ENCODE measurements at regions not wholly inside any gene's neighbourhood (a gene's known extent, or its start where the extent isn't known, plus 50 kb on each side); places are given as distances from the start of the nearest gene placed in this dataset.
"Not testable (repeated sequence)": the region's sequence is repeated elsewhere in the genome, so short reads cannot be mapped to it uniquely, and the experiment has no call there.

GRCh38 chr3:130569461-130570365 is 52.7 kb downstream of the COL6A6 start:
- no peak overlapping the region for H3K27ac ChIP-seq (replicated peaks in 1 of 4)
- no peak for DNase-seq (ENCODE audit: extremely low spot score)
- TF ChIP-seq EP300 (IDR thresholded peaks at IDR 0.05) (no peak), POLR2A (IDR thresholded peaks at IDR 0.05; ENCODE audit: low read depth) (no peak), CTCF (IDR thresholded peaks at IDR 0.05) (no peak)
- no peaks in the 10 kb centered on the region for H3K27me3 ChIP-seq
- H3K36me3 ChIP-seq = no peaks in the 10 kb centered on the region
- no peaks in the 10 kb centered on the region for H3K4me1 ChIP-seq
- 67% methylated on average over 6 of the region's 6 CpGs for WGBS
- intact Hi-C loops (cut with DNase I) = no loop called here
- no peak overlapping the region for H3K4me3 ChIP-seq
- no peaks in the 10 kb centered on the region for H3K9me3 ChIP-seq

GRCh38 chr3:130572769-130573168 is 55.8 kb downstream of the COL6A6 start:
- intact Hi-C loops (cut with DNase I) = no loop called here
- no peak for TF ChIP-seq POLR2AphosphoS5 (IDR thresholded peaks at IDR 0.05)
- no peak for TF ChIP-seq CTCF (IDR thresholded peaks at IDR 0.05)
- TF ChIP-seq POLR2A (IDR thresholded peaks at IDR 0.05; ENCODE audit: low read depth) = no peak
- TF ChIP-seq EP300 (IDR thresholded peaks at IDR 0.05) = no peak
- Histone ChIP-seq H3K4me1 (peaks cover 0 to 9% (median 0%) of the 10 kb centered on the region in 4 donors), H3K9me3 (no peaks in the 10 kb centered on the region), H3K27ac (replicated peaks in 1 of 4) (no peak overlapping the region), H3K27me3 (no peaks in the 10 kb centered on the region), H3K4me3 (no peak overlapping the region), H3K36me3 (no peaks in the 10 kb centered on the region)
- no peak for DNase-seq (ENCODE audit: extremely low spot score)
- WGBS = 62% methylated on average over 2 of the region's 2 CpGs

GRCh38 chr3:130576375-130577266 is 59.6 kb downstream of the COL6A6 start:
- Histone ChIP-seq H3K4me1 (peaks cover 0 to 24% (median 4%) of the 10 kb centered on the region in 4 donors), H3K4me3 (no peak overlapping the region), H3K27me3 (no peaks in the 10 kb centered on the region), H3K27ac (replicated peaks in 1 of 4) (no peak overlapping the region), H3K36me3 (no peaks in the 10 kb centered on the region), H3K9me3 (no peaks in the 10 kb centered on the region)
- WGBS = 77% methylated on average over 3 of the region's 3 CpGs
- TF ChIP-seq CTCF (IDR thresholded peaks at IDR 0.05) (no peak), POLR2AphosphoS5 (IDR thresholded peaks at IDR 0.05) (no peak), POLR2A (IDR thresholded peaks at IDR 0.05; ENCODE audit: low read depth) (no peak), EP300 (IDR thresholded peaks at IDR 0.05) (no peak)
- intact Hi-C loops (cut with DNase I) = no loop called here
- DNase-seq (ENCODE audit: extremely low spot score) = no peak

GRCh38 chr3:130582457-130583153 is 65.6 kb downstream of the COL6A6 start:
- H3K27me3 ChIP-seq = no peaks in the 10 kb centered on the region
- no peak for TF ChIP-seq CTCF (IDR thresholded peaks at IDR 0.05)
- TF ChIP-seq POLR2A (IDR thresholded peaks at IDR 0.05; ENCODE audit: low read depth) = no peak
- TF ChIP-seq POLR2AphosphoS5 (IDR thresholded peaks at IDR 0.05) = no peak
- TF ChIP-seq EP300 (IDR thresholded peaks at IDR 0.05) = no peak
- no peaks in the 10 kb centered on the region for H3K9me3 ChIP-seq
- H3K4me1 ChIP-seq = peaks cover 0 to 15% (median 4%) of the 10 kb centered on the region in 4 donors
- intact Hi-C loops (cut with DNase I) = no loop called here
- H3K4me3 ChIP-seq = no peak overlapping the region
- DNase-seq (ENCODE audit: extremely low spot score) = no peak
- no peak overlapping the region for H3K27ac ChIP-seq (replicated peaks in 1 of 4)
- H3K36me3 ChIP-seq = no peaks in the 10 kb centered on the region

GRCh38 chr3:130594749-130595148 is 77.8 kb downstream of the COL6A6 start:
- DNase-seq (ENCODE audit: extremely low spot score); H3K4me1 ChIP-seq; H3K4me3 ChIP-seq; intact Hi-C loops (cut with DNase I); H3K36me3 ChIP-seq; H3K9me3 ChIP-seq; H3K27ac ChIP-seq (replicated peaks in 1 of 4); H3K27me3 ChIP-seq: not testable (repeated sequence)
- 71% methylated on average over 1 of the region's 1 CpG for WGBS

Data from esophagus muscularis mucosa (tissue), 4 donors.